HG03196 (cell line): ENCODE measurements at regions not wholly inside any gene's neighbourhood (a gene's known extent, or its start where the extent isn't known, plus 50 kb on each side); places are given as distances from the start of the nearest gene placed in this dataset.
"Not testable (repeated sequence)": the region's sequence is repeated elsewhere in the genome, so short reads cannot be mapped to it uniquely, and the experiment has no call there.

ENCODE experiments used
- ATAC-seq: cut with Tn5 transposase; IDR thresholded peaks from one replicate; pipeline ENCODE4 v1.9.1; 2021; ENCODE audit not compliant: unreplicated experiment

DNA sequence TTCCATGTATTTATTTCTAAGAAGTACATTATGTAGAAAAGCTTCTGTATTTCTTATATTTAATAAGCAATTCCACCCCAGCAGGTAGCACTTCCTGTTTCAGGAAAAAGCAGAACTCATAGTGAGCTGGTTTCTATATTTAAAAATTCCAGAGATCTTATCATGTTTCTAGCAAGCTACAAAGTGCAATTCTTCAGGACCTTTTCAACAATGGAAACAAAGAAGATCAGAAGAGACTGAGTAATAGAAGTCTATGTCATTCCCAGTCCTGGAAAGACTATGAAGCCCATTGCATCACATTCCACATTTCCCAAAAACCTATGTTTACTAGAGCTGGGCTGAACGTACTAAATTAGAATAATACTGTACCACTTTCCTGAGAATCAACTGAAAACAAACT is 302.6 kb upstream of the NRSN1 start:
- ATAC-seq, result no peak

DNA sequence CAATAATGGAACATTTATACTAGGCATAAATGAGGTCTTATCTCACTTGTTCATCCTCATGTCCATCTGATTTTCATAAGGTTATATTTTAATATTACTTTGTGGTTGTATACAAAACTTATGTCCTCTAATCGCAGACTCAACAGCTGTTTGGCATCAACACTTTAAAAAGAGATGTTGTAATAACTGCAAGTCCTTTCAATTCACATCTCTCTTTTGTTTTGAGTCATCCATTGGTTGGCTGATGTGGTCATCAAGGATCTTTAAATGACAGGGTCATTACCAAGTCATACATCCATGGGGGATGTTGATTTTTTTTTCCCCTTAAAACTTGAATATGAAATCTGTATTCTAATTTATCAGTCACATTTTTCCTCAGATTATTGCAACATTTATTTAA is 299.4 kb upstream of the NRSN1 start:
- ATAC-seq, result no peak

DNA sequence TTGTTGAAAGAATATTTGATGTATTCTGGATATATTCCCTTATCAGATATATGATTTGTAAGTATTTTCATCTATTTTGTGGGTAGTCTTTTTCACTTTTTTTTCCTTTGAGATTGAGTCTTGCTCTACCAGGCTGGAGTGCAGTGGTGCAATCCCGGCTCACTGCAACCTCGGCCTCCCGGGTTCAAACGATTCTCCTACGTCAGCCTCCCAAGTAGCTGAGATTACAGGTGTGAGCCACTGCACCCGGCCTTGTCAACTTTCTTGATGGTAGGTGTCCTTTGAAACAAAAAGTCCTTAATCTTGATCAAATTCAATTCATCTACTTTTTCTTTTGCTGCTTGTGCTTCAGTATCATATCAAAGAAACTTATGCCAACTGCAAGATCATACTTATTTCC is 297.2 kb upstream of the NRSN1 start:
- no peak for ATAC-seq

DNA sequence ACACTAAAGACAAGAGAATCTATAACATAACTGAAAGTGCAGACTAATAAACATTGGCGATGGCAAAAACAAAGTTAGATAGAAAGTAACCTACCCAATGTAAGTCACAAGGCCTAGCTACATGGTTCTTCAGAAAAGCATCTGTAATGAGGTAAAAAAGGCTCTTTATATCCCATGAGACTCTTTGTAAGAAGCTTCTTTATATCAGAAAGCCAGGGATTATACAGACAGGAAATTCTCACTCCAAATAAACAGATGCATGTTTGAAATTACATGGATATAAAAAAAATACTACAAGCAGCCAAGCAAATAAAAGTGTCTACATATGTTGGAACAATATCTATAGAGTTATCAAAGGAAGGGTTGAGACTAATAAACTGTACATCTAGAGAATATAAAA is 284.9 kb upstream of the NRSN1 start:
- no peak for ATAC-seq

DNA sequence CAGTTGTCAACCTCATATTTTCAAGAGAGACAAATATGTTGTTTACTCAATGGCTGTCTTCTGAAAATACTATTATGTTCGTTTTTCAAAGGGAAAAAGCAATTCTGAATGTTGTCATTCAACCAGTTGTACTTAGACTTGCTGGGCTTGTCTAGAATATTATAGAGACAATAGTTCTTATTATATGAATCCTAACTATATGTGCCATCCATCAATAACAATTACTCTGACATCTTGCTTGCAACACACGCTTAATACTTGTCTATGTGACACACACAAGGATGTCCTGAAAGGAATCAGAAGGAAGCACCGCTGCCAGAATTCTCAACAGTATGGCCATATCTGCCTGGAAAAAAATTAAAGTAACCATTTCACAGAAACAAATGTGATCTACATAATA is 283.3 kb upstream of the NRSN1 start:
- no peak for ATAC-seq

DNA sequence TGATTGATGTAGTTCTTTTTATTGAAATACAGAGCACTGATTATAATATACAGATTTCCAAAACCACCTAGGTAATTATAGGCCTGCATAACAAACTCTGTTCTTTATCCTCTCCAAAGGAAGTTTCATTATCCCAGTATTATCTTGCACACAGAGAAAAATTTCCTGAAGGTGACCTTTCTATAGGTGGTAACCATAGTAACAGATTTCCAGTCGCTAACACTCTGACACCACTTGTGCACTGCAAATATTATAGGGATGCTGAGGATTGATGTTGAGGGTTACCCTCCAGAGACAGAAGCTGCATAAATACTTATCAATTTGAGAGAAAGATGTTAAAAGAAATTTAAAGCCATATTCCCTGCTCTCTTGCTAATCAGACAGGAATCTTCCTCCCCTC is 274.5 kb upstream of the NRSN1 start:
- ATAC-seq, result no peak

DNA sequence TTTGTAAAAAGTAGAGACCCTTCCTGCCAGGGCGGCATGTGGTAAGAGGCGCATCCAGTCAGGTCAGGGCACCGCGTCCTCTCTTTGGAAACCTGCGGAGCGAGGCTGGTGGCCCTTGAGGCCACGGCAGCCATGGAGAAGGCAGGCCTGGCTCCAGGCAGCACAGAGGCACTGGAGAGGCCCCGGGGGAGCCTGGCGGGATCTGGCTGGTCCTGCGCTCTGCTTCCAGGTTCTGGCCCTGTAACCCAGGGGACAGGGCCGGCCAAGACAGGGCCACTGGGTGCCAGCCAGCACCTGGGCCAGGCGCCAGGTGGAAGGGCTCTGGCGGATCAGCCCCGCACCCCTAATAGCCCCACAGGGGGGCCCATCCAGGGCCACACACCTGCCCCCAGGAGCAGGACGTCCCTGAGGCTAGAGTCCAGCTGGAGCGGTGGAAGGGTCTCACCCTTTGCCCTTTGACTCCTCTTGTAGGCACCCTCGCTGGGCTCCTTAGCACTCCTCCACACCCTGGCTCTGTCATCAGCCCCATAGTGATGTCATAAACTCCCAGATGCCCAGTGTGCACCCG is 272.4 kb upstream of the NRSN1 start:
- ATAC-seq, result not testable (repeated sequence)

DNA sequence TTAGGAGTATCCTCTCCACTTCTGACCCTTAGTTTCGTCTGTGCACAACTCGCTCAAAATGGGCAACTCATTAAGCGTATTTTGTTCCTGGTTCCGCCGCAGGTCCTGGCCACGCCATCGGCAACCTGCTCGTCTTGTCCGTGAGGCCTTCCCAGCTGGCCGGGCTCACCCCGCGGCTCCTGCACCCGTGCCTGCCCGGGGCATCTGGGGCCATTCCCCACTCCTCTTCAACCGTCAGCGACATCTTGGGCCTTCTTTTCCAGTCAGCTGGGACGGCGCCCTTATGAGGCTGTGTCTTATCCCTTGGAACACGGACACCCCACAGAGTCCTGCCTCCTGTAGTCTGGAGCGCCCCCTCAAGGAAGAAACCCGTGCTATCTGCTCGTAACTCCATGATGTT is 271.9 kb upstream of the NRSN1 start:
- not testable (repeated sequence) for ATAC-seq

DNA sequence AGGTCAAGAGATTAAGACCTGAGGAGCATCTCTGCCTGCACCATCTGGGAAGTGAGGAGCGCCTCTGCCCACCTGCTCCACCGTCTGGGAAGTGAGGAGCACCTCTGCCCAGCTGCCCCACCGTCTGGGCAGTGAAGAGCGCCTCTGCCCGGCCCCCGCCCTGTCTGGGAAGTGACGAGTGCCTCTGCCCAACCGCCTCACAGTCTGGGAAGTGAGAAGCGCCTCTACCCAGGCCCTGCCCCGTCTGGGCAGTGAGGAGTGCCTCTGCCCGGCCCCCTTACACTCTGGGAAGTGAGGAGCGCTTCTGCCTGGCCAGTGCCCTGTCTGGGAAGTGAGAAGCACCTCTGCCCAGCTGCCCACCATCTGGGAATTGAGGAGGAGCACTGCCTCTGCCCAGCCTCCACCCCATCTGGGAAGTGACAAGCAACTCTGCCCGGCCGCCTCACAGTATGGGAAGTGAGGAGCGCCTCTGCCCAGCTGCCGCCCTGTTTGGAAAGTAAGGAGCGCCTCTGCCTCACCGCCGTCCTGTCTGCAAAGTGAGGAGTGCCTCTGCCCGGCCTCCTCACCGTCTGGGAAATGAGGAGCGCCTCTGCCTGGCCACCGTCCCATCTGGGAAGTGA is 270.4 kb upstream of the NRSN1 start:
- no peak for ATAC-seq

DNA sequence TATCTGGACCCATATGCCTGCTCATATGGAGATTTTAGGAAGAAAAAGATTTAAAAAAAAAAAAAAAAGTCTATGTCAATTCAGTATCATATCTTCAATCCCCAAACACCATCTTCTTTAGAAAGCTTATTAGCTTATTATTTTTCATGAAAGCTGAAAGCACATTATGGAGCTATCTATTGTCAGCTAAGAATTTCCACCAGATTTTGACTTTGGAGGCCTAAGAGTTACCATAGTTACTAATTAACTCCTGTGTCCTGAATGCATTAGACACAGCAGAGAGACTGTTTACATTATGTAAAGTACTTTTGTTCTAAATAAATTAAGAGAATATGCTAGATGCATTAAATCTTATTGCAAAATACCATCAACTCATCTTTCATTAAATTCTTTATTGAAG is 255.5 kb upstream of the NRSN1 start:
- ATAC-seq, result no peak

DNA sequence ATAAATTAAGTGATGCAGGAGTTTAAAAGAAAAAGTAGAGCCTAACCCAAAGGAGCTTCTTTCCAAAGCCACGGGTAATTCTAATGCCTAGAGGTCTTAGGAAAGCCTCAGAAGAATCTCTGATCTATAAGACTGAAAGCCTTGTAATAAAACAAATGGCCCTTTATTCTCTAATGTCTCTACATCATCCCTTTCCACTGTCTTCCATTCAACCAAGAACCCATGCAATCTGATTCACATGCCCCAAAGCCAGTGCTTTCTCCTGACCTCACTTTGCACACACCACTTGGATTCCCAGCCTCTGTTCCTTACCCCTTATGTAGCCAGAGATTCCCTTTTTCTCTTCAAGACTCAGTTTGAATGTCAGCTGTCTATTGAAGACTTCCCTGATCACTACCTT is 252.9 kb upstream of the NRSN1 start:
- no peak for ATAC-seq

DNA sequence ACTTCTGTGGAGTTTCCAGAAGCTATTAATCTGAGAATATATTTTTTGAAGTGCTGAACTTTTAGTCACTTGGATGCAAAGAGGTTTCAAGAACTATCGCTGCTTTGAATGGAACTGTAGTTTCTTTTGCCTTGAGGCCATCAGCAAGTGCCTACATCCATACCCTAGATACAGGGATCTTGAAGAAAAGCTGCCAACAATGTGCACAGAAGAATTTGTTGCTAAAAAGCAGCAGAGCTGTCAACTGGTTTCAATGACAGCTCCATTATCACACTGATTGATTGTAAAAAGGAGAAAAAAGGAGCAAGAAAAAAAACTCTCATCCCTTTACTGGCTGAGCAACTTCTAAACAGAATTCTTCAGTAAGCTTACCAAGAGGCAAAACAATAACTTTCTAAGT is 251.0 kb upstream of the NRSN1 start:
- ATAC-seq, result no peak

DNA sequence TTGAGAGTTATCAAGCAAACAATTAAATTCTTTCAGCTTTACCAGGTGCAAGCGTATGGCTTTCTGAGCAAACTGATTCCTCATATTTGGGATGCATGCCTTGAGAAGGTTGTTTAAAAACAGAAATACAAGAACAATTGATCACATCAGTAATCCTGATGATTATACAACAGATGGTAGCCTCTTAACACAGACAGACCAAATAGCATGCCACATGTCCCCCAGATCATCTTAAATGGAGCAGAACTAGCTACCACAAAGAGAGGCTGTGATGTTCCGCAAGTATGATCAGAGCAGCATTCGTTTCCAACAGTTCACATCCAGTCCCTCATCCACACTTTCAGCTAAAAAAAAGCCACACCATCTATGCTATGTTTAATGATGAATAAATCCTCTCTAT is 246.2 kb upstream of the NRSN1 start:
- no peak for ATAC-seq

DNA sequence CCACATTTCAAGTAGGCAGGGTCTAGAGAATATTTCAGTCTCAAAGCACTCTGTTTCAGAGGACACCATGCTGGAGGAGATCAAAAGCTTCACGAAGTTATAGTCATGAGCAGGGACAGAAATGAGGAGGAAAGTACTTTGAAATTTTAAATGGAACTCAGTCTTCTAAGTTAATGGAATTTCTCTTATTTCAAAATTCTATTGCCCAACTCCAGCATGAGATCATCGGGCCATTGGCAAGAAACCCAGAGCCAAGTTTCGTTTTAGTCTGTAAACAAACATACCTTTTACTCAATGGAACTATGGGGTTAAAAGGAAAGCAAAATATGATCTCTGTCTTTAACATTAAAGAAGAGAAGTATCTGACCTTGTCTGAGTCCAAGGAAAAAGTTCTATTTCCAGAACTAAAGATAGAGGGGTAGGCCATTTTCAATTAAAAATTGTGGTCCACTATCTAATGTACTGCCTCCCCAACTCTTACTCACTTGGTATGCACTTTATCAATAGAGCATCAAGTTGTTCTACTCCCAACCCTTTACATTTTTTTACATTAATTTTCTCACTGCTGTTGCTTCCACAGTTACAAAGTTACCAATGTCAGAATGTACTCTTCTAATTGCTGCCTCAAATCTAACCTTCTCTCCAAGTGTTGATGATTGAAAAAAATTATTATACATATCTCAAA is 235.3 kb upstream of the NRSN1 start:
- no peak for ATAC-seq

DNA sequence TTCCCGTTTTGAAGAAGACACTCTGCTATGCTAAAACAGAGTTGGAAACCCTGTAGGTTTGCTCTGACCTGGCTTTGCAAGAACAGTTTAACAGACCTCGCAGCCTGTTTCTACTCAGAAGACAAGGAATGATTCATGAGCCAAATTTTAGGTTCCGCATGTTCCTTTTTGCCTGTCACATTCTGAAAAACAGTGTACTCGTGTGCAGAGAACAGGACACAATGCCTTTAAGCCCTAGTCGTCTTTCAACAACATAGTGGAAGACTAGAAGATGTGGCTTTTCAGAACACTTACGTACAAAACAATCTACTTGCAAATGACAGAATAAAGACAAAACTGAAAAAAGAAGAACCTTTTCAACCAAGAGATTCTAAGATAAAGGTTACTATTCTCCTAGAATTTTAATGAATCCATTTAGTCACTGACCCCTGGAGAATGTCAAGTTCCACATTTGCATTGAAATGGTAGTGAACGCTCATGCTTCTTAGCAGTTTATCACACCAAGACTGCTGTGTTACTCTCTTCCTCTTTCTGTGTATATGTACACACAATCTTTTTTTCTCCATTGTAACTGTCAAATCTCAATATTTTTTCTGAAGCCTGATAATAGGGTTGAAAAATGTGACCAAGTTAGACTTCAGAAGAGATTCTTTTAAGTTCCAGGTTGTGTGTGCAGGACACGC is 220.7 kb upstream of the NRSN1 start:
- ATAC-seq, result no peak

DNA sequence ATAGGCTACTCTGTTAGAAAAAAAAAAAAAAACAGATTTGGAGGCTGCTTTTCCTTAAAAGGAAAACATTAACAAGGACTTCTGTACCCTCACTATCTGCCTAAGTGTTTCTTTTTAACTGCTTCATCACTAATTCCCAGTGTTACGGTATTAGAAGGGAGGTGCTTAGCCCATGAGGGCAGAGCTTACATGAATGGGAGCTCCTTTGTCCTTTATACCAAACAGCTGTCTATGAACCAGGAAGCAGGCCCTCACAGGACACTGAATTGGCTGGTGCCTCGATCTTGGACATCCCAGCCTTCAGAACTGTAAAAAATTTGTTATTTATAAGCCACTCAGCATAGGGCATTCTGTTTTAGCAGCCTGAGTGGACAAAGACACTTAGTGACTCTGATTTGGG is 215.6 kb upstream of the NRSN1 start:
- no peak for ATAC-seq

DNA sequence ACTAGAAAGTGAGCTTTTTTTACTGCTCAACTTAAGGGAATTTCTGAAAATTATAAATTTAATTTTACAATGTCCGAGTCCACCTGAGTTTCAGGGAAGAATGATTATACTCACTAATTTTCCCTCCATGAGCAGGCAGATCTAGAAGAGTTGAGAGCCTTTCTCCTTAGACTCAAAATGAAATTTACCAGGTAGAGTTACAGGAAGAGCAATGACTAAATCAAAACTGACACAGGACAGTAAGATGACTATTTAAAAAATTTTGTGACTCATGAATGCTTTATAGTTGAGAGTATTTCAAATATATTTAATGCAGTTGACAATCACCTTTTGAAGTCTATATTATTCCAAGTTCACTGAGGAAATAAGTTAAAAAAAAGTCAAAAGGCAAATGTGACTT is 198.1 kb upstream of the NRSN1 start:
- ATAC-seq, result no peak

DNA sequence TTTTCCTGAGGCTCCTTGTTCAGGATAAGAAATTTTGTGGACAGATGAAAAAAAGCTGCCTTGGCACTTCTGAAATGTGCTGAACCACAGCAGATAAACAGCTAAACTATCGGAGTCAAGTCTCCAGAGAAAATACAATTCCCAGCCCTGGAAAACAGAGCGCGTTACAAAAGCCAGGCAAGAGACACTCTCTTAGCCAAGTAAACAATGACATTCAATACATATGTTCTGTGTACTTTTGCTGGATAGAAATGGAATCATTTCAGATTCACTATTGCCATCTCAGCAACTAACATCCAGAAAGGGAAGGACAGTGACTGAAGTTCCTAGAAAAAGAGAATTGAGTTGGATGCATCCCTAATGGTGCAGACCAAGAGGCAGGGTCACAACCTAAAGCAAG is 196.8 kb upstream of the NRSN1 start:
- ATAC-seq, result no peak

DNA sequence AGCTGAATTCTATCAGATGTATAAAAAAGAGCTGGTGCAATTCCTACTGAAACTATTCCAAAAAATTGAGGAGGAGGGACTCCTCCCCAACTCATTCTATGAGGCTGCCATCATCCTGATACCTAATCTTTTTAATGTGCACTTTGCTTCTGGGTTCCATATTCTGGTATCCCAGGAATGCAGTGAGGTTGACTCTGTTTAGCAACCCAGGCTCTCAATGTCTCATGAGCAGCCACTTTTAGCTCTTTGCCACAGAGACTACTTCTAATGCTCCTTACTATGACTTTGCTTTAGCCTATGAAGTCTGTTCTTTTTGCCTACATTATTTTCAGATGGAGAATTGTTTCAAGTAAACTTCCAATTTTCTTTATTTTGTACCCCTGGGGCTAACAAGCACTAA is 185.5 kb upstream of the NRSN1 start:
- no peak for ATAC-seq

DNA sequence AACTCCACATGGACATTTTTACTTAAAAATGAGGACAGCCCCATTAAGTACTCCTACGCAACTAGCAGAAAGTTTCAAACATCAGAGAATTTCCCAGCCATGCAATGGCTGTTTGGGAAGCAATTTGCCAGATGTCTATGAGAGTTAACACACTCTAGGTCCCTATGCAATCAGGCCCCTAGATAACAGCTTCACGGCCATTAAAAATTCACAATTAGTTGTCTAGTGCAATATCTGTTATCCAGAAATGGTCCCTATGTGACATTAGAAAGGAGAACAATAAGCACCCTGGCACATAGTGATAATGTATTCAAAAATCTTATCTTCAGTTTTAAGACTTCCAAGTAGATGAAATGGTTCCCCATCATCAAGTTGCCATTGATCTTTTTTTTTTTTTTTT is 174.3 kb upstream of the NRSN1 start:
- no peak for ATAC-seq

DNA sequence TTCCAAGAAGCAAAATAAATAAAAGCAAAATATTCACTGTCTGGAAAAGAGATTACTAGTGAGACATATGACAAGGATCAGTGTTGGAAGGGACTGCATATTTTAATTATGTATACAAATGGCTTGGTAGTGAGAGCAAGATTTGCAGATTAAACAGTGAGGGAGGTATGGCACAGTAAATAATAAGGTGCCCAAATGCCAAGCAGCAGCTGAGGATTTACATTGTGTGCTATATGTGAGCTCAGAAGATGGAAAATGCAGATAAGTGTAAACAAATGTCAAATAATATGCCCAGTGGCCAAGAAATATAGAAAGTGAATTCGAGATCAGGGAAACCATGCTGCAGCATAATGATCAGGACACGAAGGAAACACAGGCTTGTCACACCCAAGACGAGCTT is 173.8 kb upstream of the NRSN1 start:
- ATAC-seq, result no peak

DNA sequence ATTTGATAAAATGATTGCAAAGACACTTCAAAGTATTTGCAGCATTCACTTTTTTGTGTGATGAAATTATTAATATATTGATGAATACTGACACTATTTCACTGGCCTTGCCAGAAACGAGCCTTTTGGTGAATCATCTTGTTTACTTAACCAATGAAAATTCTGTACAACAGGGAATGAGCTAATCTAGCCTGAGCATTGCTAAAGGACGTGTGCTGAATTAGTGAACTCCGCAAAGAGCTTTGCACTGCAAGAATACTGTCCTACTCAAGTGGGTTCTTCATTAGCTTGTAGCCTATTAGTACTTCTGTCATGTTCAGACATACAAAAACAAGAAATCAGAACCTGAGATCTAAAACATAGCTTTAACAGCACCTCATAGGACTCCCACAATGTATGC is 172.0 kb upstream of the NRSN1 start:
- no peak for ATAC-seq
